HG02642 (cell line): ENCODE measurements at regions not wholly inside any gene's neighbourhood (a gene's known extent, or its start where the extent isn't known, plus 50 kb on each side); places are given as distances from the start of the nearest gene placed in this dataset.

Source experiments
- ATAC-seq: cut with Tn5 transposase; IDR thresholded peaks from one replicate; pipeline ENCODE4 v1.9.1; 2021; ENCODE audit warnings: mild to moderate bottlenecking; ENCODE audit not compliant: unreplicated experiment, poor library complexity

- no peak for ATAC-seq
Measured at GRCh38 chr2:21326152-21326551, 202.4 kb downstream of the TDRD15 start.

- ATAC-seq = no peak
Measured at GRCh38 chr2:21328177-21328576, 204.4 kb downstream of the TDRD15 start.

GRCh38 chr2:21330786-21331391 is 207.1 kb downstream of the TDRD15 start:
- ATAC-seq = no peak

GRCh38 chr2:21331625-21332370 is 208.0 kb downstream of the TDRD15 start:
- ATAC-seq = no peak

GRCh38 chr2:21332993-21333625 is 209.3 kb downstream of the TDRD15 start:
- ATAC-seq = no peak

- no peak for ATAC-seq
Measured at GRCh38 chr2:21333684-21334083, 209.9 kb downstream of the TDRD15 start.

- no peak for ATAC-seq
Measured at GRCh38 chr2:21346984-21347383, 223.2 kb downstream of the TDRD15 start.

GRCh38 chr2:21353879-21354679 is 230.3 kb downstream of the TDRD15 start:
- ATAC-seq = no peak

- ATAC-seq = no peak
Measured at GRCh38 chr2:21356086-21356856, 232.5 kb downstream of the TDRD15 start.

- no peak for ATAC-seq
Measured at GRCh38 chr2:21356857-21357255, 233.1 kb downstream of the TDRD15 start.

- no peak for ATAC-seq
Measured at GRCh38 chr2:21358976-21359375, 235.2 kb downstream of the TDRD15 start.

GRCh38 chr2:21361384-21361783 is 237.6 kb downstream of the TDRD15 start:
- no peak for ATAC-seq

GRCh38 chr2:21361957-21362486 is 238.3 kb downstream of the TDRD15 start:
- no peak for ATAC-seq

GRCh38 chr2:21363364-21363763 is 239.6 kb downstream of the TDRD15 start:
- no peak for ATAC-seq

- ATAC-seq = no peak
Measured at GRCh38 chr2:21367421-21367820, 243.7 kb downstream of the TDRD15 start.

- ATAC-seq = no peak
Measured at GRCh38 chr2:21369787-21370186, 246.0 kb downstream of the TDRD15 start.

- no peak for ATAC-seq
Measured at GRCh38 chr2:21371499-21372003, 247.8 kb downstream of the TDRD15 start.

- no peak for ATAC-seq
Measured at GRCh38 chr2:21372654-21373053, 248.9 kb downstream of the TDRD15 start.

GRCh38 chr2:21376864-21377263 is 253.1 kb downstream of the TDRD15 start:
- no peak for ATAC-seq

GRCh38 chr2:21379140-21379539 is 255.4 kb downstream of the TDRD15 start:
- no peak for ATAC-seq
